Transverse colon (tissue), 4 donors: ENCODE measurements at regions not wholly inside any gene's neighbourhood (a gene's known extent, or its start where the extent isn't known, plus 50 kb on each side); places are given as distances from the start of the nearest gene placed in this dataset.

Experiments used
- DNase-seq: peaks from one replicate; pipeline ENCODE4 v3.0.0-alpha.2; 2019
- H3K27ac ChIP-seq, 4 donors: fragments of 200-600 bp; sonication (generic); 2 replicates each; pipeline ENCODE4 v1.5.1; 2016 to 2018; ENCODE audit warnings: inconsistent platforms in 4 of 4
- H3K27me3 ChIP-seq: fragments of 200-600 bp; sonication (generic); 2 replicates; pipeline ENCODE4 v1.5.1; 2017; ENCODE audit warnings: inconsistent platforms
- H3K36me3 ChIP-seq, 4 donors: fragments of 200-600 bp; sonication (generic); 2 replicates each; pipeline ENCODE4 v1.5.1; 2017 to 2019; ENCODE audit warnings: inconsistent platforms in 4 of 4
- H3K4me1 ChIP-seq, 4 donors: fragments of 200-600 bp; sonication (generic); 2 replicates each; pipeline ENCODE4 v1.5.1; 2017 to 2020; ENCODE audit warnings: inconsistent platforms in 4 of 4
- H3K4me3 ChIP-seq, 4 donors: fragments of 200-600 bp; sonication (generic); 1 replicate in 1 of 4; 2 replicates in 3 of 4; pipeline versions ENCODE4 v1.5.1 to v1.6.1; 2017 to 2019; ENCODE audit warnings: inconsistent platforms in 4 of 4
- H3K9me3 ChIP-seq, 2 donors: fragments of 200-600 bp; sonication (generic); 2 replicates each; pipeline ENCODE4 v1.5.1; 2017 to 2019; ENCODE audit warnings: inconsistent platforms in 2 of 2
- CTCF ChIP-seq, 5 experiments: fragments of 200-600 bp in 3 of 5; fragments of 450-650 bp in 2 of 5; sonication (generic) in 3 of 5; IDR thresholded peaks; 1 replicate in 2 of 5; 2 replicates in 3 of 5; pipeline ENCODE4 v1.5.1; 2016 to 2017; ENCODE audit warnings: antibody characterized with exemption in 5 of 5, inconsistent platforms in 3 of 5, mild to moderate bottlenecking in 2 of 5, moderate library complexity in 1 of 5
- EP300 ChIP-seq: sonication (generic); formaldehyde crosslinking; IDR thresholded peaks from one replicate; pipeline ENCODE4 v1.6.1; 2017; ENCODE audit warnings: antibody characterized with exemption, low read depth
- POLR2A ChIP-seq: fragments of 450-650 bp; IDR thresholded peaks from one replicate; pipeline ENCODE4 v1.6.1; 2016; ENCODE audit warnings: antibody characterized with exemption, mild to moderate bottlenecking, moderate library complexity
- POLR2AphosphoS5 ChIP-seq, 3 donors: sonication (generic); formaldehyde crosslinking; IDR thresholded peaks; one replicate each; pipeline ENCODE4 v1.6.1; 2016; ENCODE audit warnings: antibody characterized with exemption in 3 of 3
- WGBS, 2 donors: methylation state at CpG; one replicate each; pipeline ENCODE4 v1.1.5; 2018; ENCODE audit warnings: low coverage in 1 of 2; 5-methylcytosine and 5-hydroxymethylcytosine counted together
- in situ Hi-C, 4 donors: fragments of 200-750 bp; cut with MboI; loops; one replicate each; pipeline versions ENCODE4 v1.15.0 to v1.15.1; 2017; ENCODE audit warnings: low sequenced_read_pairs in 3 of 4, low pct_ligation_motif_present in 1 of 4, low pct_unique_long_range_greater_than_20kb in 1 of 4
- intact Hi-C: fragments of 100-400 bp; cut with DNase I; formaldehyde crosslinking; loops from one replicate; pipeline ENCODE4 v1.15.1; 2023; ENCODE audit warnings: low total_unique reads

GRCh38 chr16:47999595-47999994, 156.2 kb downstream of the ABCC12 start:
- in situ Hi-C loops: no loop called here
- 79 to 84% methylated on average over 4 of the region's 4 CpGs for WGBS, 2 donors
- no peak for DNase-seq
- TF ChIP-seq EP300 (no peak), POLR2AphosphoS5 (IDR thresholded peaks at IDR 0.05) (no peak), CTCF (IDR thresholded peaks at IDR 0.05) (no peak), POLR2A (no peak)
- Histone ChIP-seq H3K36me3 (no peaks in the 10 kb centered on the region), H3K4me1 (no peaks in the 10 kb centered on the region), H3K27me3 (no peaks in the 10 kb centered on the region), H3K4me3 (no peak overlapping the region), H3K9me3 (no peaks in the 10 kb centered on the region), H3K27ac (no peak overlapping the region)
- intact Hi-C loops: no loop called here

- WGBS, 2 donors: 69% methylated on average over 2 of the region's 2 CpGs; no CpG with 5 or more reads in 1 of the 2 donors
- Histone ChIP-seq H3K9me3 (no peaks in the 10 kb centered on the region), H3K4me3 (no peak overlapping the region), H3K27me3 (no peaks in the 10 kb centered on the region), H3K4me1 (no peaks in the 10 kb centered on the region), H3K27ac (no peak overlapping the region), H3K36me3 (no peaks in the 10 kb centered on the region)
- TF ChIP-seq EP300 (no peak), POLR2A (no peak), CTCF (IDR thresholded peaks at IDR 0.05) (no peak), POLR2AphosphoS5 (IDR thresholded peaks at IDR 0.05) (no peak)
- DNase-seq: no peak
- in situ Hi-C loops: no loop called here
- intact Hi-C loops: no loop called here
These were observed 160.4 kb downstream of the ABCC12 start for GRCh38 chr16:47995354-47995753.

GRCh38 chr16:47991491-47991890, 164.3 kb downstream of the ABCC12 start:
- WGBS, 2 donors: 34 to 57% methylated on average over 2 of the region's 2 CpGs
- Histone ChIP-seq H3K4me3 (no peak overlapping the region), H3K27ac (no peak overlapping the region), H3K36me3 (no peaks in the 10 kb centered on the region), H3K27me3 (no peaks in the 10 kb centered on the region), H3K9me3 (no peaks in the 10 kb centered on the region), H3K4me1 (no peaks in the 10 kb centered on the region)
- TF ChIP-seq CTCF (IDR thresholded peaks at IDR 0.05) (no peak), EP300 (no peak), POLR2A (no peak)
- in situ Hi-C loops: no loop called here
- intact Hi-C loops: no loop called here
- no peak for DNase-seq

- no peak overlapping the region for H3K27ac ChIP-seq
- intact Hi-C loops (no loop called here), in situ Hi-C loops (no loop called here)
- DNase-seq: no peak
- 40 to 84% methylated on average over 1 to 2 of the region's 2 CpGs for WGBS, 2 donors
- TF ChIP-seq POLR2A (no peak), POLR2AphosphoS5 (IDR thresholded peaks at IDR 0.05) (no peak), EP300 (no peak), CTCF (IDR thresholded peaks at IDR 0.05) (no peak)
- no peaks in the 10 kb centered on the region for H3K9me3 ChIP-seq
- no peaks in the 10 kb centered on the region for H3K4me1 ChIP-seq
- no peaks in the 10 kb centered on the region for H3K36me3 ChIP-seq
- H3K4me3 ChIP-seq: no peak overlapping the region
- H3K27me3 ChIP-seq: no peaks in the 10 kb centered on the region
These were observed 165.1 kb downstream of the ABCC12 start for GRCh38 chr16:47990676-47991075.
